BE2C (cell line): ENCODE measurements at regions not wholly inside any gene's neighbourhood (a gene's known extent, or its start where the extent isn't known, plus 50 kb on each side); places are given as distances from the start of the nearest gene placed in this dataset.

Experiments used
- DNase-seq: peaks from one replicate; pipeline ENCODE4 v3.0.0-alpha.2; 2020
- H3K27me3 ChIP-seq: fragments of 250-450 bp; sonication (Bioruptor Pico); 2 replicates; pipeline ENCODE4 v1.5.1; 2020; ENCODE audit warnings: mild to moderate bottlenecking
- H3K36me3 ChIP-seq: fragments of 250-450 bp; sonication (Bioruptor Pico); 2 replicates; pipeline ENCODE4 v1.5.1; 2020; ENCODE audit warnings: mild to moderate bottlenecking
- H3K4me1 ChIP-seq: fragments of 250-450 bp; sonication (Bioruptor Pico); 2 replicates; pipeline ENCODE4 v1.5.1; 2020
- H3K4me3 ChIP-seq: 2 replicates; pipeline ENCODE4 v1.5.1; 2011; ENCODE audit warnings: low read depth, low read length
- H3K9me3 ChIP-seq: fragments of 250-450 bp; sonication (Bioruptor Pico); 2 replicates; pipeline ENCODE4 v1.5.1; 2020
- CTCF ChIP-seq: IDR thresholded peaks from 2 replicates; pipeline ENCODE4 v1.5.1; 2012; ENCODE audit warnings: mild to moderate bottlenecking, low read depth, low read length

GRCh38 chr14:87443787-87444186, 549.2 kb downstream of the GALC start:
- no peak overlapping the region for H3K4me3 ChIP-seq
- H3K36me3 ChIP-seq: no peaks in the 10 kb centered on the region
- DNase-seq: no peak
- TF ChIP-seq CTCF: no peak
- no peaks in the 10 kb centered on the region for H3K4me1 ChIP-seq
- no peaks in the 10 kb centered on the region for H3K27me3 ChIP-seq
- H3K9me3 ChIP-seq: no peaks in the 10 kb centered on the region

- Histone ChIP-seq H3K36me3 (no peaks in the 10 kb centered on the region), H3K4me1 (no peaks in the 10 kb centered on the region), H3K4me3 (no peak overlapping the region), H3K9me3 (no peaks in the 10 kb centered on the region), H3K27me3 (no peaks in the 10 kb centered on the region)
- no peak for DNase-seq
- no peak for TF ChIP-seq CTCF
These were observed 549.9 kb downstream of the GALC start for GRCh38 chr14:87443039-87443438.

GRCh38 chr14:87437158-87437557, 555.8 kb downstream of the GALC start:
- TF ChIP-seq CTCF: no peak
- DNase-seq: no peak

GRCh38 chr14:87434680-87435079, 558.3 kb downstream of the GALC start:
- Histone ChIP-seq H3K9me3 (no peaks in the 10 kb centered on the region), H3K36me3 (no peaks in the 10 kb centered on the region), H3K4me1 (no peaks in the 10 kb centered on the region), H3K4me3 (no peak overlapping the region), H3K27me3 (no peaks in the 10 kb centered on the region)
- no peak for TF ChIP-seq CTCF
- DNase-seq: no peak

More at GRCh38 chr14:87437158-87437557, 555.8 kb downstream of the GALC start:
- Histone ChIP-seq H3K27me3 (no peaks in the 10 kb centered on the region), H3K4me3 (no peak overlapping the region), H3K9me3 (no peaks in the 10 kb centered on the region), H3K36me3 (no peaks in the 10 kb centered on the region), H3K4me1 (no peaks in the 10 kb centered on the region)

- no peaks in the 10 kb centered on the region for H3K36me3 ChIP-seq
- H3K27me3 ChIP-seq: no peaks in the 10 kb centered on the region
- H3K4me3 ChIP-seq: no peak overlapping the region
- no peak for DNase-seq
- no peaks in the 10 kb centered on the region for H3K4me1 ChIP-seq
- H3K9me3 ChIP-seq: no peaks in the 10 kb centered on the region
- TF ChIP-seq CTCF: no peak
These were observed 559.0 kb downstream of the GALC start for GRCh38 chr14:87434011-87434410.

- no peak for TF ChIP-seq CTCF
- no peaks in the 10 kb centered on the region for H3K27me3 ChIP-seq
- H3K9me3 ChIP-seq: no peaks in the 10 kb centered on the region
- H3K4me1 ChIP-seq: no peaks in the 10 kb centered on the region
- no peaks in the 10 kb centered on the region for H3K36me3 ChIP-seq
- DNase-seq: no peak
- H3K4me3 ChIP-seq: no peak overlapping the region
These were observed 560.3 kb downstream of the GALC start for GRCh38 chr14:87432698-87433097.
